GM19397 (cell line): ENCODE measurements at regions not wholly inside any gene's neighbourhood (a gene's known extent, or its start where the extent isn't known, plus 50 kb on each side); places are given as distances from the start of the nearest gene placed in this dataset.
"Not testable (repeated sequence)": the region's sequence is repeated elsewhere in the genome, so short reads cannot be mapped to it uniquely, and the experiment has no call there.

Experiments
- ATAC-seq: cut with Tn5 transposase; IDR thresholded peaks from one replicate; pipeline ENCODE4 v1.9.1; 2021; ENCODE audit warnings: mild to moderate bottlenecking, moderate library complexity; ENCODE audit not compliant: unreplicated experiment

GRCh38 chr5:177664737-177665136, 64.8 kb downstream of the B4GALT7 start:
- not testable (repeated sequence) for ATAC-seq

DNA sequence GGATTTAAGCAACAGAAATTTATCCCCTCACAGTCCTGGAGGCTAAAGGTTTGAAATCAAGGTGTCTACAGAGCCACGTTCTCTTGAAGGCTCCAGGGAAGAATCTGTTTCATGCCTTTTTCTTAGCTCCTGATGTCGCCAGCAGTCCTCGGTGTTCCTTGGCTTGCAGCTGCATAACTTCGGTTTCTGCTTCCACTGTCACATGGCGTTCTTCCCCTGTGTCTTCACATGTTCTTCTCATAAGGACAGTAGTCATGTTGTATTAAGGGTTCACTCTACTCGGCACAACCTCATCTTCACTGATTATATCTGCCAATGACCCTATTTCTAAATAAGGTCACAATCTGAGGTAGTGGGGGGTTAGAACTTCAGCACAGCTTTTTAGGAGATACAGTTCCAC, 65.2 kb downstream of the B4GALT7 start:
- not testable (repeated sequence) for ATAC-seq

GRCh38 chr5:177665960-177666359, 66.0 kb downstream of the B4GALT7 start:
- not testable (repeated sequence) for ATAC-seq

- peak; percentile 22 for ATAC-seq
Measured at GRCh38 chr5:177671035-177671754, 71.3 kb downstream of the B4GALT7 start.

GRCh38 chr5:177671755-177672690, 72.1 kb downstream of the B4GALT7 start:
- ATAC-seq = peak; percentile 79
